ENCODE measurements at regions not wholly inside any gene's neighbourhood (a gene's known extent, or its start where the extent isn't known, plus 50 kb on each side); places are given as distances from the start of the nearest gene placed in this dataset.

- DNase-seq (ENCODE audit: low read depth), result no peak
Measured at GRCh38 chr2:111715987-111716904, 167.7 kb downstream of the ANAPC1 start.

- DNase-seq (ENCODE audit: low read depth), result no peak
Measured at GRCh38 chr2:111716905-111717775, 166.9 kb downstream of the ANAPC1 start.

Data from ELR (cell line).